Thyroid gland (tissue), 4 donors: ENCODE measurements at regions not wholly inside any gene's neighbourhood (a gene's known extent, or its start where the extent isn't known, plus 50 kb on each side); places are given as distances from the start of the nearest gene placed in this dataset.
A peak's percentile ranks its signal among the peaks of the same experiment; 100 is the strongest.

Experiments used
- DNase-seq, 2 donors: peaks; one replicate each; pipeline ENCODE4 v3.0.0-alpha.2; 2019
- H3K27ac ChIP-seq, 3 donors: fragments of 200-600 bp; sonication (generic); 1 replicate in 2 of 3; 2 replicates in 1 of 3; pipeline ENCODE4 v1.5.1; 2016 to 2019; ENCODE audit warnings: mild to moderate bottlenecking in 1 of 3, moderate library complexity in 1 of 3
- H3K27me3 ChIP-seq: fragments of 200-600 bp; sonication (generic); one replicate; pipeline ENCODE4 v1.5.1; 2019
- H3K36me3 ChIP-seq, 2 donors: fragments of 200-600 bp; sonication (generic); one replicate each; pipeline ENCODE4 v1.5.1; 2016 to 2019
- H3K4me1 ChIP-seq, 2 donors: fragments of 200-600 bp; sonication (generic); one replicate each; pipeline ENCODE4 v1.5.1; 2017 to 2019
- H3K4me3 ChIP-seq, 3 donors: fragments of 200-600 bp; sonication (generic); replicated peaks in 1 of 3; 1 replicate in 2 of 3; 2 replicates in 1 of 3; pipeline ENCODE4 v1.5.1; 2016; ENCODE audit warnings: mild to moderate bottlenecking in 1 of 3
- H3K9me3 ChIP-seq: fragments of 200-600 bp; sonication (generic); one replicate; pipeline ENCODE4 v1.5.1; 2017
- POLR2A ChIP-seq, 2 donors: fragments of 450-650 bp; IDR thresholded peaks; one replicate each; pipeline ENCODE4 v1.6.1; 2017; ENCODE audit warnings: antibody characterized with exemption in 2 of 2, mild to moderate bottlenecking in 2 of 2, moderate library complexity in 1 of 2
- WGBS, 2 donors: methylation state at CpG; one replicate each; pipeline ENCODE4 v1.1.5; 2017; 5-methylcytosine and 5-hydroxymethylcytosine counted together
- intact Hi-C: fragments of 100-400 bp; cut with DNase I; formaldehyde crosslinking; loops from one replicate; pipeline ENCODE4 v1.15.1; 2023
- TF ChIP-seq, protein P1 (sequence below), 6 experiments: fragments of 200-600 bp in 3 of 6; fragments of 450-650 bp in 3 of 6; sonication (generic) in 3 of 6; IDR thresholded peaks; one replicate each; pipeline ENCODE4 v1.5.1; 2016 to 2019; ENCODE audit warnings: antibody characterized with exemption in 6 of 6, mild to moderate bottlenecking in 2 of 6, inconsistent platforms in 1 of 6, moderate library complexity in 1 of 6

DNA sequence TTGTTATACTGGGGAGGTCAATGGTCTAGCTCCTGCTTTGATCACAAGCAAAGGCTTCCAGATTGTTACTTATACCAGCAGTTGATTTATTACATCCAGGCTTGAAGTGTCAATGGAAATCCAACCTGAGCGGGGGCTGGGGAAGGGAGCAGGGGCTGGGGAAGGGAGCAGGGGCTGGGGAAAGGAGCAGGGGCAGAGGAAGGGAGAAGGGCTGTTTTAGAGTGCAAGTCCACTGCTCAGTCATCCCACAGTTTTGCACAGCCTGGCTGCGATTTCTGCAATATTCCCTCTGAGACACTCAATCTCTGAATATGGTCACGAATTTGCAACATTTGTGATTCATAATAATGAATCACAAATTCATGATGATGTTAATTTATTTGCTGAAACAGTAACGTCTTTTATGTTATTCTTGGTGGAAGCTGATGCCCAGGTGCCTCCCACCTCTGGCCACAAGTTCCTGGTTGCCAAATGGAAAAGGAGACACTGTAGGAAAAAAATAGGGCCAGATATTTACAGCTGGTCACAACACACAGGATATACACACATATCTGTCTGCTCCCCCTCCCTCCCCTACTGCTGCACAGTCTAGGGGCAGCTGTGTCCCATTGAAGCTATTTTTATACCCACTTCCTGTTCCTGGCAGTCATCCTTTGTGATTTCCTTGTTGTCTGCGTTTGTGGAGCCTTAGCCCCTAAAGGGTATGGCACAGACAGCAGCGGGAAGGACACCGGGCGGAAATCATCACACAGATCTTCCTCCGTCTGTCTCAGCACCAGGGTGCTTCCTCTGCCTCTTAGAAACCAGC is 325.1 kb downstream of the GADD45G start:
- intact Hi-C loops: loop anchor here (10.0 kb wide), 1 partner anchor 165 kb away; no protein-coding TSS in a partner anchor
- DNase-seq: no peak
- TF ChIP-seq POLR2A (IDR thresholded peaks at IDR 0.05): no peak
- TF ChIP-seq, protein P1, sequence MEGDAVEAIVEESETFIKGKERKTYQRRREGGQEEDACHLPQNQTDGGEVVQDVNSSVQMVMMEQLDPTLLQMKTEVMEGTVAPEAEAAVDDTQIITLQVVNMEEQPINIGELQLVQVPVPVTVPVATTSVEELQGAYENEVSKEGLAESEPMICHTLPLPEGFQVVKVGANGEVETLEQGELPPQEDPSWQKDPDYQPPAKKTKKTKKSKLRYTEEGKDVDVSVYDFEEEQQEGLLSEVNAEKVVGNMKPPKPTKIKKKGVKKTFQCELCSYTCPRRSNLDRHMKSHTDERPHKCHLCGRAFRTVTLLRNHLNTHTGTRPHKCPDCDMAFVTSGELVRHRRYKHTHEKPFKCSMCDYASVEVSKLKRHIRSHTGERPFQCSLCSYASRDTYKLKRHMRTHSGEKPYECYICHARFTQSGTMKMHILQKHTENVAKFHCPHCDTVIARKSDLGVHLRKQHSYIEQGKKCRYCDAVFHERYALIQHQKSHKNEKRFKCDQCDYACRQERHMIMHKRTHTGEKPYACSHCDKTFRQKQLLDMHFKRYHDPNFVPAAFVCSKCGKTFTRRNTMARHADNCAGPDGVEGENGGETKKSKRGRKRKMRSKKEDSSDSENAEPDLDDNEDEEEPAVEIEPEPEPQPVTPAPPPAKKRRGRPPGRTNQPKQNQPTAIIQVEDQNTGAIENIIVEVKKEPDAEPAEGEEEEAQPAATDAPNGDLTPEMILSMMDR (IDR thresholded peaks at IDR 0.05): no peak

DNA sequence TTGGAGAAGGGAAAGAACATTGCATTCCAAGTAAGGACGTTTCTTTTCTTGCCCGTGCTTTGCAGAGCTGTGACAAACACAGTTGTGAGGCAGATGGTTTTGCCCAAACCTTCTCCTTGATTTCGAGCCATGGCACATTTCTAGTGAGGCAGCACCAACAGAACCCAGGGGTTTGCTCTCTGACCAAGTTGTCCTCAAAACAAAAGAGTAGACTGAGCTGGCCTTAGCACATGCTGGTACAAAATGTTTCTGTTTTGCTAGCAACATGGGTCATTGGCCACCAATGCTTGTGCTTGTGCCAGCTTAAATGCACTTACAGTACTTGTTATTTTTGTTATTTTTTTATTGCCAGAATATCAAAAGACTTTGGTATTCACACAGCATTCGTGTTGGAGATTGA is 328.8 kb downstream of the GADD45G start:
- no peaks in the 10 kb centered on the region for H3K27me3 ChIP-seq
- TF ChIP-seq, protein P1 (IDR thresholded peaks at IDR 0.05): no peak
- no peak for TF ChIP-seq POLR2A (IDR thresholded peaks at IDR 0.05)
- no peak overlapping the region for H3K27ac ChIP-seq
- intact Hi-C loops: no loop called here
- H3K36me3 ChIP-seq: no peaks in the 10 kb centered on the region
- 47 to 58% methylated on average over 4 of the region's 4 CpGs for WGBS, 2 donors
- H3K9me3 ChIP-seq: no peaks in the 10 kb centered on the region
- peak; percentile 64 to 70 for DNase-seq
- peaks cover 27 to 58% of the 10 kb centered on the region in 2 donors for H3K4me1 ChIP-seq
- no peak overlapping the region for H3K4me3 ChIP-seq

More for the DNA sequence above, 325.1 kb downstream of the GADD45G start:
- 48 to 57% methylated on average over 9 of the region's 9 CpGs for WGBS, 2 donors
- Histone ChIP-seq H3K9me3 (no peaks in the 10 kb centered on the region), H3K36me3 (no peaks in the 10 kb centered on the region), H3K27ac (no peak overlapping the region), H3K27me3 (no peaks in the 10 kb centered on the region), H3K4me1 (peaks cover 20 to 30% of the 10 kb centered on the region in 2 donors), H3K4me3 (no peak overlapping the region)

- WGBS, 2 donors: 33 to 50% methylated on average over 6 of the region's 6 CpGs
- TF ChIP-seq, protein P1 (IDR thresholded peaks at IDR 0.05): no peak
- TF ChIP-seq POLR2A (IDR thresholded peaks at IDR 0.05): no peak
- Histone ChIP-seq H3K27me3 (no peaks in the 10 kb centered on the region), H3K4me1 (peaks cover 27 to 48% of the 10 kb centered on the region in 2 donors), H3K9me3 (no peaks in the 10 kb centered on the region), H3K27ac (peak overlapping the region in 1 of 3 donors; percentile 49), H3K36me3 (no peaks in the 10 kb centered on the region), H3K4me3 (no peak overlapping the region)
- intact Hi-C loops: no loop called here
- peak; percentile 88 to 93 for DNase-seq
Measured at GRCh38 chr9:89935115-89935514, 330.3 kb downstream of the GADD45G start.

DNA sequence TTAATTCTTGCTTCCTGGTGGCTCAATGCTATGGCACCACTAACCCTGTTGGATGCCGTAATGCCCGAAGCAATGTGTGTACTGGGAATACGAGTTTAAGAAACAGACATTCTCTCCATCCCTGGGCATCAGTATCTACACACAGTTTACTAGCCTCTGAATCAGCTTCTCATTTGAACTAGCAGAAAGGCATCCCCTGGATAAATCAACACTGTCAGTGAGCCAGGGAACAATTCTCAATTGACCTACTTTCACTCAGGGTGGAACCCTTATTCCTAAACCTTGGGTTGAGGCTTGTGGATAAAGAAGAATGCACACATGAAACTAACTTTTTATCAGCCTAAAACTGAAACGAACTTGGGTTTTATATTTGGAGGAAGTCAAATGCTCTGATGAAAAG is 331.0 kb downstream of the GADD45G start:
- intact Hi-C loops: no loop called here
- no peak for DNase-seq
- Histone ChIP-seq H3K36me3 (no peaks in the 10 kb centered on the region), H3K9me3 (no peaks in the 10 kb centered on the region), H3K27me3 (no peaks in the 10 kb centered on the region), H3K27ac (peak overlapping the region in 1 of 3 donors; percentile 49), H3K4me1 (peaks cover 27 to 48% of the 10 kb centered on the region in 2 donors), H3K4me3 (no peak overlapping the region)
- TF ChIP-seq POLR2A (IDR thresholded peaks at IDR 0.05): no peak
- TF ChIP-seq, protein P1 (IDR thresholded peaks at IDR 0.05): no peak
- 67 to 72% methylated on average over 4 of the region's 4 CpGs for WGBS, 2 donors

DNA sequence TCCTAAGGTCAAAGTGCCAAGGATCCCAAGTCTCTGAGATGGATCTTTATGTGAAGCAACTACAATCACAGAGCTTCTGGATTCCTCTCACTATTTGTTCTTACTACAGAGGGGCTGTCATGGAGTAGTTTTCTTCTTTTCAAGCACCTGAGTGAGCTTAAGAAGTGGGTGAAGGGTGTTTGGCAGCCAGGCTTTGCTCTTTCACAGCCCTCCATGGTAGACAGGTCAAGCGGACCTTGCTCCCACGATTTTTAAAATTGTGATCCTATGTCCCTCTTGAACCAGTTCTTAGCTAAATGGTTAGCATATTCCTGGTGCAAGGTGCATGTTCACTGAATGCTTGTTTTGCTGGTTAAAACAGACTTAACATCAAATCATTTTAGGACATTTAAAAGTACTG is 332.2 kb downstream of the GADD45G start:
- Histone ChIP-seq H3K27me3 (no peaks in the 10 kb centered on the region), H3K27ac (no peak overlapping the region), H3K36me3 (no peaks in the 10 kb centered on the region), H3K9me3 (no peaks in the 10 kb centered on the region), H3K4me1 (peaks cover 27 to 48% of the 10 kb centered on the region in 2 donors), H3K4me3 (no peak overlapping the region)
- no peak for TF ChIP-seq POLR2A (IDR thresholded peaks at IDR 0.05)
- TF ChIP-seq, protein P1 (IDR thresholded peaks at IDR 0.05): no peak
- intact Hi-C loops: no loop called here
- DNase-seq: peak; percentile 49 to 75
- WGBS, 2 donors: 14 to 47% methylated on average over 2 of the region's 2 CpGs
